ENCODE measurements at regions not wholly inside any gene's neighbourhood (a gene's known extent, or its start where the extent isn't known, plus 50 kb on each side); places are given as distances from the start of the nearest gene placed in this dataset.

DNA sequence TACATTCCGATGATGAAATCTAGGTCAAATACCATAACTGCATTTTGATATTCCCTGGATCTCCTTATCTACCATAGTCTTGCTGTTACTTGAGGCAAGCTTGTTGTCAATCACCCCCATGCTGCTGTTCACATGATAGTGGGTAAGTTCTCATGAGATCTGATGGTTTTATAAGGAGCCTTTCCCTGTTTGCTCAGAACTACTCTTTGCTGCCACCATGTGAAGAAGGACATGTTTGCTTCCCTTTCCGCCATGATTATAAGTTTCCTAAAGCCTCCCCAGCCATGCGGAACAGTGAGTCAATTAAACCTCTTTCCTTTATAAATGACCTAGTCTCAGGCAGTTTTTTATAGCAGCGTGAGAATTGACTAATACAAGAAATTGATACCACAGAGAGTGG is 432.0 kb downstream of the GLUD2 start:
- no peaks in the 10 kb centered on the region for H3K9me3 ChIP-seq (ENCODE audit: control insufficient read depth, insufficient read depth, low read length)
- no peak overlapping the region for H3K27ac ChIP-seq (ENCODE audit: low read depth, low read length)
- H3K79me2 ChIP-seq (ENCODE audit: control insufficient read depth, low read length), result no peaks in the 10 kb centered on the region
- H3K4me2 ChIP-seq (ENCODE audit: low read length), result 0 out of 2 replicates have a peak overlapping the region, but pooled peaks have one; percentile 14
- no peaks in the 10 kb centered on the region for H3K9me2 ChIP-seq (replicated peaks; ENCODE audit: control insufficient read depth, low read length)
- no peak for TF ChIP-seq EZH2phosphoT487 (IDR thresholded peaks at IDR 0.05; ENCODE audit: borderline replicate concordance, low read length)
- peak; percentile 22 for TF ChIP-seq CTCF (IDR thresholded peaks at IDR 0.05; ENCODE audit: low read depth, low read length, poor library complexity, severe bottlenecking)
- H3K27me3 ChIP-seq (ENCODE audit: control insufficient read depth, low read length), result no peaks in the 10 kb centered on the region
- no peak overlapping the region; the same call in 1 of the 2 replicates for H3K4me3 ChIP-seq (ENCODE audit: low read length)
- no peaks in the 10 kb centered on the region for H3K36me3 ChIP-seq (ENCODE audit: control insufficient read depth, low read length)
- H3F3A ChIP-seq (ENCODE audit: control insufficient read depth, insufficient read depth), result no peaks in the 10 kb centered on the region
- no peaks in the 10 kb centered on the region for H4K20me1 ChIP-seq (ENCODE audit: control insufficient read depth, insufficient read depth, low read depth, low read length)
- H3K4me1 ChIP-seq (ENCODE audit: control insufficient read depth, low read length), result peaks cover 34% of the 10 kb centered on the region

DNA sequence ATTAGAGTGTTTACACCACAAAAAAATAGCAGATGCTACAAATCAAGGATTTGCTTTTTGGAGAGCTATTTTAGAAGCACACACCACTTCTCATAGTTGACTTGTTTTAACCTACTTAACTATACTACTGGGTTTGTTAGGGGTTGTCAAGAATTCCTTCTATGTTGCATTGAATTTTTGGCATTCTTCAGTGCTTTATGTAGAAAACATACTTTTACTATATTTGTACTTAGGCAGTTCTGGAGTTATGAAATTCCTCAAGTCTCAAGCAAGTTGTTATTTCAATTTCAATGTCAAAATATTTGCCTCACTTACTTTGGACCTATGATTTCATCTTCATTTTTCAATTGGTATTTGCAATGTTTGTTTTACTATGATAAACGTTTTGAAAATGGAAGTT is 449.6 kb downstream of the GLUD2 start:
- Histone ChIP-seq H3K79me2 (ENCODE audit: control insufficient read depth, low read length) (no peaks in the 10 kb centered on the region), H3K4me3 (ENCODE audit: low read length) (no peak overlapping the region), H3K4me2 (ENCODE audit: low read length) (no peak overlapping the region), H3F3A (ENCODE audit: control insufficient read depth, insufficient read depth) (no peaks in the 10 kb centered on the region), H3K27me3 (ENCODE audit: control insufficient read depth, low read length) (no peaks in the 10 kb centered on the region), H4K20me1 (ENCODE audit: control insufficient read depth, insufficient read depth, low read depth, low read length) (no peaks in the 10 kb centered on the region), H3K27ac (ENCODE audit: low read depth, low read length) (no peak overlapping the region), H3K4me1 (ENCODE audit: control insufficient read depth, low read length) (no peaks in the 10 kb centered on the region), H3K9me2 (replicated peaks; ENCODE audit: control insufficient read depth, low read length) (no peaks in the 10 kb centered on the region), H3K36me3 (ENCODE audit: control insufficient read depth, low read length) (no peaks in the 10 kb centered on the region), H3K9me3 (ENCODE audit: control insufficient read depth, insufficient read depth, low read length) (no peaks in the 10 kb centered on the region)
- no peak for TF ChIP-seq CTCF (IDR thresholded peaks at IDR 0.05; ENCODE audit: low read depth, low read length, poor library complexity, severe bottlenecking)
- TF ChIP-seq EZH2phosphoT487 (IDR thresholded peaks at IDR 0.05; ENCODE audit: borderline replicate concordance, low read length), result no peak

DNA sequence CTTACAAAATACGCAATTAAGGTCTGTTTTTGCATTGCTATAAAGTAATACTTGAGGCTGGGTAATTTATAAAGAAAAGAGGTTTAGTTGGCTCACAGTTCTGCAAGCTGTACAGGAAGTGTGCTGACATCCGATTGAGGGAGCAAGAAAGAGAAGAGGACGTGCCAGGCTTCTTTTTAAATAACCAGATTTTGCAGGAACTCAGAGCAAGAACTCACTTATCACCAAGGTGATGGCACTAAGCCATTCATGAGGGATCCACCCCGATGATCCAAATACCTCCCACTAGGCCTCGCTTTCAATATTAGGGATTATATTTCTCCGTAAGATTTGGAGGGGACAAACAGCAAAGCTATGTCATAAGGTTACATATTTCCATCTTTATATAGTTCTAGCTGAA is 456.7 kb downstream of the GLUD2 start:
- Histone ChIP-seq H3K36me3 (ENCODE audit: control insufficient read depth, low read length) (no peaks in the 10 kb centered on the region), H3K4me1 (ENCODE audit: control insufficient read depth, low read length) (no peaks in the 10 kb centered on the region), H3K27ac (ENCODE audit: low read depth, low read length) (no peak overlapping the region), H3F3A (ENCODE audit: control insufficient read depth, insufficient read depth) (no peaks in the 10 kb centered on the region), H3K79me2 (ENCODE audit: control insufficient read depth, low read length) (no peaks in the 10 kb centered on the region), H3K9me2 (replicated peaks; ENCODE audit: control insufficient read depth, low read length) (no peaks in the 10 kb centered on the region), H3K4me3 (ENCODE audit: low read length) (no peak overlapping the region), H3K27me3 (ENCODE audit: control insufficient read depth, low read length) (no peaks in the 10 kb centered on the region), H3K4me2 (ENCODE audit: low read length) (no peak overlapping the region), H4K20me1 (ENCODE audit: control insufficient read depth, insufficient read depth, low read depth, low read length) (no peaks in the 10 kb centered on the region), H3K9me3 (ENCODE audit: control insufficient read depth, insufficient read depth, low read length) (no peaks in the 10 kb centered on the region)
- TF ChIP-seq EZH2phosphoT487 (IDR thresholded peaks at IDR 0.05; ENCODE audit: borderline replicate concordance, low read length) (no peak), CTCF (IDR thresholded peaks at IDR 0.05; ENCODE audit: low read depth, low read length, poor library complexity, severe bottlenecking) (no peak)

DNA sequence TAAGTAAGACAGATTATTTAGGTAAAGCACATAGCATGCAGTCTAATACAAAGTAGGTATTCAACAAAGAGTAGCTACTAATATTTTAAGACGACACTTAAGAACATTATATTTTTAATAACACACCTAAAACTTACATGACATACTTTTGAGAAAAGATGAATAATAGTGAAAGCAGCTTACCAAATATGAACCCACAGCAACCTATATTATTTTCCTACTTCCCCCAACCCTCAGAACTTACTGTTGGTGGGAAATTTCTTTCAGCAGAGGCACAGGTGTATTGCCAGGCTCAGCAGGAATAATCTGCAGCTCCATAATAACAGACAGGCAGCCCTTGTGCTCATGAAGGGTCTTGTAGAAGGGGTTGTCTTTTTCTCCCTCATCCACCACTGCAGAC is 498.9 kb downstream of the GLUD2 start:
- Histone ChIP-seq H3K4me2 (ENCODE audit: low read length) (no peak overlapping the region), H3K27ac (ENCODE audit: low read depth, low read length) (no peak overlapping the region)

More for the DNA sequence above, 498.9 kb downstream of the GLUD2 start:
- no peaks in the 10 kb centered on the region for H3K9me2 ChIP-seq (replicated peaks; ENCODE audit: control insufficient read depth, low read length)
- H3K36me3 ChIP-seq (ENCODE audit: control insufficient read depth, low read length), result no peaks in the 10 kb centered on the region
- TF ChIP-seq CTCF (IDR thresholded peaks at IDR 0.05; ENCODE audit: low read depth, low read length, poor library complexity, severe bottlenecking) (no peak), EZH2phosphoT487 (IDR thresholded peaks at IDR 0.05; ENCODE audit: borderline replicate concordance, low read length) (no peak)
- H4K20me1 ChIP-seq (ENCODE audit: control insufficient read depth, insufficient read depth, low read depth, low read length), result no peaks in the 10 kb centered on the region
- H3K9me3 ChIP-seq (ENCODE audit: control insufficient read depth, insufficient read depth, low read length), result no peaks in the 10 kb centered on the region
- H3F3A ChIP-seq (ENCODE audit: control insufficient read depth, insufficient read depth), result no peaks in the 10 kb centered on the region
- no peak overlapping the region for H3K4me3 ChIP-seq (ENCODE audit: low read length)
- no peaks in the 10 kb centered on the region for H3K4me1 ChIP-seq (ENCODE audit: control insufficient read depth, low read length)
- H3K79me2 ChIP-seq (ENCODE audit: control insufficient read depth, low read length), result no peaks in the 10 kb centered on the region
- H3K27me3 ChIP-seq (ENCODE audit: control insufficient read depth, low read length), result no peaks in the 10 kb centered on the region
